H1 (cell line): ENCODE measurements at regions not wholly inside any gene's neighbourhood (a gene's known extent, or its start where the extent isn't known, plus 50 kb on each side); places are given as distances from the start of the nearest gene placed in this dataset.

Experiments used
- CTCF ChIA-PET: fragments of 300-600 bp; sonication (Branson Sonifier 250); formaldehyde crosslinking; loops from one replicate; lab custom pipeline; 2021; ENCODE audit not compliant: partially characterized antibody; lab: Charles Lee
- POLR2A ChIA-PET: fragments of 300-600 bp; sonication (Branson Sonifier 250); formaldehyde crosslinking; loops from one replicate; lab custom pipeline; 2021; ENCODE audit warnings: inconsistent platforms; ENCODE audit not compliant: partially characterized antibody; lab: Charles Lee
- DNase-seq, 2 experiments: peaks; one replicate each; pipeline versions ENCODE4 v3.0.0 to v3.0.0-alpha.2; 2010 to 2022; ENCODE audit warnings: low spot score in 2 of 2, low read depth in 1 of 2, mixed read lengths in 1 of 2
- FAIRE-seq: peaks from 2 replicates; lab custom pipeline; 2011; peaks lifted over from hg19 to GRCh38; lab: Jason Lieb, UNC
- H2AFZ ChIP-seq: 2 replicates; pipeline ENCODE4 v1.8.1; 2012; ENCODE audit warnings: low read length, inconsistent platforms
- H2AK5ac ChIP-seq: 2 replicates; pipeline ENCODE4 v1.6.1; 2013; ENCODE audit warnings: low read depth, low read length
- H2BK120ac ChIP-seq: replicated peaks from 2 replicates; pipeline ENCODE3; 2013; ENCODE audit warnings: low read depth, low read length, inconsistent platforms
- H2BK12ac ChIP-seq: 2 replicates; pipeline ENCODE4 v1.6.1; 2013; ENCODE audit warnings: low read depth, low read length
- H2BK15ac ChIP-seq: 2 replicates; pipeline ENCODE4 v1.6.1; 2013; ENCODE audit warnings: low read length
- H2BK20ac ChIP-seq: 2 replicates; pipeline ENCODE4 v1.6.1; 2013; ENCODE audit warnings: low read length
- H2BK5ac ChIP-seq: 2 replicates; pipeline ENCODE4 v1.6.1; 2013; ENCODE audit warnings: low read depth, low read length
- H3K14ac ChIP-seq: 2 replicates; pipeline ENCODE4 v1.6.1; 2013; ENCODE audit warnings: inconsistent platforms; ENCODE audit not compliant: insufficient read length
- H3K18ac ChIP-seq: 2 replicates; pipeline ENCODE4 v1.6.1; 2013; ENCODE audit warnings: low read length; ENCODE audit errors: extremely low read depth
- H3K23ac ChIP-seq: 2 replicates; pipeline ENCODE4 v1.6.1; 2013; ENCODE audit warnings: inconsistent platforms; ENCODE audit not compliant: insufficient read length
- H3K23me2 ChIP-seq: 2 replicates; pipeline ENCODE4 v1.6.1; 2013; ENCODE audit warnings: low read depth, low read length
- H3K27ac ChIP-seq: 2 replicates; pipeline ENCODE4 v1.6.1; 2011; ENCODE audit warnings: low read depth, low read length, inconsistent platforms
- H3K27me3 ChIP-seq, 4 experiments: replicated peaks in 1 of 4; 1 replicate in 1 of 4; 2 replicates in 3 of 4; pipeline versions ENCODE4 v1.6.1 to v1.8.1; 2011 to 2013; ENCODE audit warnings: low read length in 3 of 4, mild to moderate bottlenecking in 3 of 4, inconsistent platforms in 2 of 4, mixed read lengths in 2 of 4, moderate library complexity in 1 of 4; ENCODE audit not compliant: control insufficient read depth in 3 of 4, insufficient read depth in 3 of 4; ENCODE audit errors: extremely low read depth in 1 of 4
- H3K36me3 ChIP-seq, 4 experiments: 2 replicates each; pipeline versions ENCODE4 v1.6.1 to v1.8.1; 2011 to 2013; ENCODE audit warnings: mild to moderate bottlenecking in 4 of 4, low read length in 3 of 4, moderate library complexity in 2 of 4, control low read depth in 1 of 4, inconsistent platforms in 1 of 4; ENCODE audit not compliant: insufficient read depth in 4 of 4, control insufficient read depth in 2 of 4
- H3K4ac ChIP-seq: replicated peaks from 2 replicates; pipeline ENCODE3; 2013; ENCODE audit warnings: low read length, low read depth, mixed read lengths, inconsistent platforms; ENCODE audit not compliant: insufficient read length
- H3K4me1 ChIP-seq, 4 experiments: replicated peaks in 1 of 4; 1 replicate in 1 of 4; 2 replicates in 3 of 4; pipeline versions ENCODE4 v1.6.1 to v1.8.1; 2011 to 2013; ENCODE audit warnings: low read length in 3 of 4, inconsistent platforms in 2 of 4, mixed read lengths in 1 of 4; ENCODE audit not compliant: insufficient read depth in 4 of 4, control insufficient read depth in 3 of 4
- H3K4me2 ChIP-seq, 2 experiments: 2 replicates each; pipeline versions ENCODE4 v1.6.1 to v1.8.1; 2011 to 2013; ENCODE audit warnings: low read depth in 2 of 2, low read length in 2 of 2, control low read depth in 1 of 2, inconsistent platforms in 1 of 2, mild to moderate bottlenecking in 1 of 2; ENCODE audit not compliant: insufficient read depth in 1 of 2
- H3K4me3 ChIP-seq, 4 experiments: fragments of 200-600, 300-600 bp in 1 of 4; sonication (generic), shearing (Covaris generic), sonication (Bioruptor Twin) in 1 of 4; 2 replicates each; pipeline versions ENCODE4 v1.5.1 to v1.8.1; 2011 to 2016; ENCODE audit warnings: low read length in 4 of 4, low read depth in 3 of 4, control low read depth in 2 of 4, inconsistent platforms in 2 of 4, mild to moderate bottlenecking in 2 of 4, mixed read lengths in 1 of 4, moderate library complexity in 1 of 4; ENCODE audit not compliant: insufficient read depth in 2 of 4; ENCODE audit errors: extremely low read depth in 1 of 4
- H3K56ac ChIP-seq: replicated peaks from 2 replicates; pipeline ENCODE3; 2013; ENCODE audit warnings: low read depth, mild to moderate bottlenecking, mixed read lengths, low read length, inconsistent platforms; ENCODE audit not compliant: insufficient read length
- H3K79me1 ChIP-seq: 2 replicates; pipeline ENCODE4 v1.6.1; 2013; ENCODE audit warnings: low read depth, low read length, control low read depth
- H3K79me2 ChIP-seq, 2 experiments: 2 replicates each; pipeline versions ENCODE4 v1.6.1 to v1.8.1; 2012 to 2013; ENCODE audit warnings: low read length in 2 of 2, mild to moderate bottlenecking in 2 of 2, inconsistent platforms in 1 of 2; ENCODE audit not compliant: insufficient read depth in 2 of 2, control insufficient read depth in 1 of 2
- H3K9ac ChIP-seq, 4 experiments: replicated peaks in 1 of 4; 1 replicate in 1 of 4; 2 replicates in 3 of 4; pipeline versions ENCODE4 v1.6.1 to v1.8.1; 2011 to 2013; ENCODE audit warnings: low read depth in 3 of 4, low read length in 3 of 4, control low read depth in 2 of 4, mild to moderate bottlenecking in 2 of 4, moderate library complexity in 2 of 4, inconsistent platforms in 1 of 4; ENCODE audit errors: extremely low read depth in 1 of 4
- H3K9me3 ChIP-seq, 2 experiments: 2 replicates each; pipeline versions ENCODE4 v1.6.1 to v1.8.1; 2012 to 2013; ENCODE audit warnings: mild to moderate bottlenecking in 2 of 2, moderate library complexity in 2 of 2, control low read depth in 1 of 2, inconsistent platforms in 1 of 2, low read depth in 1 of 2, low read length in 1 of 2, mixed read lengths in 1 of 2; ENCODE audit not compliant: insufficient read depth in 2 of 2
- H4K20me1 ChIP-seq, 2 experiments: replicated peaks in 1 of 2; 2 replicates each; pipeline versions ENCODE3 to v1.8.1; 2011 to 2013; ENCODE audit warnings: inconsistent platforms in 2 of 2, low read length in 2 of 2, mild to moderate bottlenecking in 1 of 2; ENCODE audit not compliant: insufficient read depth in 2 of 2, control insufficient read depth in 1 of 2
- H4K5ac ChIP-seq: 2 replicates; pipeline ENCODE4 v1.6.1; 2013; ENCODE audit warnings: low read length, low read depth, mixed read lengths, inconsistent platforms; ENCODE audit not compliant: insufficient read length
- H4K8ac ChIP-seq: 2 replicates; pipeline ENCODE4 v1.8.0; 2013; ENCODE audit warnings: mild to moderate bottlenecking, moderate library complexity, low read length, inconsistent platforms; ENCODE audit not compliant: insufficient read depth; ENCODE audit errors: extremely low read depth
- H4K91ac ChIP-seq: replicated peaks from 2 replicates; pipeline ENCODE3; 2013; ENCODE audit warnings: low read length, mixed read lengths, inconsistent platforms; ENCODE audit not compliant: insufficient read length
- CREB1 ChIP-seq: IDR thresholded peaks from 2 replicates; pipeline ENCODE4 v1.6.1; 2012; ENCODE audit warnings: inconsistent platforms
- CTBP2 ChIP-seq: IDR thresholded peaks from 2 replicates; pipeline ENCODE4 v1.7.0; 2011; ENCODE audit warnings: borderline replicate concordance, mild to moderate bottlenecking, moderate library complexity, mixed read lengths, low read length; ENCODE audit not compliant: insufficient read depth, insufficient read length
- FOSL1 ChIP-seq: IDR thresholded peaks from 2 replicates; pipeline ENCODE4 v1.6.1; 2011; ENCODE audit warnings: mild to moderate bottlenecking, low read depth, low read length, moderate library complexity; ENCODE audit not compliant: insufficient read depth
- NANOG ChIP-seq: IDR thresholded peaks from 2 replicates; pipeline ENCODE4 v1.6.1; 2011; ENCODE audit warnings: low read length, low read depth, mild to moderate bottlenecking, inconsistent platforms; ENCODE audit not compliant: insufficient read depth, poor library complexity, severe bottlenecking
- RNF2 ChIP-seq: fragments of 200-900, 300-1000 bp; sonication (generic); IDR thresholded peaks from 2 replicates; pipeline ENCODE4 v1.7.1; 2016; ENCODE audit warnings: borderline replicate concordance, low read depth, mild to moderate bottlenecking, antibody characterized with exemption, low read length; ENCODE audit not compliant: poor library complexity, severe bottlenecking; ENCODE audit errors: missing control alignments
- WGBS, 2 experiments: shearing (Covaris generic) in 1 of 2; methylation state at CpG; one replicate each; pipeline versions ENCODE4 v1.1.6 to v1.1.7; 2013 to 2015; ENCODE audit warnings: low lambda C conversion rate in 2 of 2, mixed read lengths in 2 of 2, inconsistent platforms in 1 of 2, low coverage in 1 of 2, missing lambda C conversion rate in 1 of 2; ENCODE audit not compliant: insufficient replicate concordance in 2 of 2, insufficient coverage in 1 of 2, insufficient read length in 1 of 2; ENCODE audit errors: extremely low coverage in 1 of 2, missing lambda C conversion rate in 1 of 2; 5-methylcytosine and 5-hydroxymethylcytosine counted together
- TF ChIP-seq, protein P1 (sequence below), 3 experiments: IDR thresholded peaks; 1 replicate in 2 of 3; 2 replicates in 1 of 3; pipeline versions ENCODE4 v1.5.1 to v1.6.1; 2011; ENCODE audit warnings: low read length in 3 of 3, mild to moderate bottlenecking in 3 of 3, inconsistent platforms in 2 of 3, low read depth in 1 of 3, moderate library complexity in 1 of 3; ENCODE audit not compliant: insufficient read depth in 1 of 3; ENCODE audit errors: control extremely low read depth in 1 of 3

DNA sequence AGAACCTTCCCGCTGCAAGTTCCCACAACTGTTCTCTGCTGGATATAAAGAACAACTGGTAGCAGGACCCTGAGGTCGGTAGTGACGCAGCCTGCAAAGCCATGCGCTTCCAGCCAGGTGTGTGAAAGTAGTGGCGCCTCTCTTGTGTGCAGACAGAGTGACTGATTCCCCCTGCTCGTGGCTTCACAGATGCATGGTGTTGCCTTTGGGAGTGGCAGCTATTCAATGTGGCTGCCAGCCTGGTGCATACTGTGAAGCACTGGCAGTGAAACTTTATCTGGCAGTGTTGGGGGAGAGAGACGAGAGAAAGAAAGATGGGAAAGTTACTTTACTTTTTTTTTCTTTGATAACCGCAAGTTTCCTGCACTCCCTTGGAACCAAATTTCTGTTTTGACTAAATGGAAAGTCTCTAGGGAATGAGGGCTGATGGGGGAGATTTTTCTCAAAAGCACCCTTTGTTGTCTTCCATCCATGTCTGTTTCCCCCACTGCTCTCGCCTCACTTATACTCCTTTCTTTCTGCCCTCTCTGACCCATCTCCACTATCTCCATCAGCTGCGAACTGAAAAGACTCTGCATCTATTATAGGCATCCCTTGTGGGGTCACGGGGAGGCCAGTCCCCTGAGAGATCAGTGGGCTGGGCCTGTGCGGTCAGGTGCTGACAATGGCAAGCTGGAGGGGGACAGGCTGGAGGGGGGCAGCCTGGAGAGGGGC, 90.0 kb upstream of the TNP1 start:
- H2BK20ac ChIP-seq, result no peak overlapping the region
- no peak overlapping the region for H3K18ac ChIP-seq
- no peaks in the 10 kb centered on the region for H4K20me1 ChIP-seq
- TF ChIP-seq FOSL1, result no peak
- TF ChIP-seq CTBP2, result no peak
- TF ChIP-seq, protein P1, sequence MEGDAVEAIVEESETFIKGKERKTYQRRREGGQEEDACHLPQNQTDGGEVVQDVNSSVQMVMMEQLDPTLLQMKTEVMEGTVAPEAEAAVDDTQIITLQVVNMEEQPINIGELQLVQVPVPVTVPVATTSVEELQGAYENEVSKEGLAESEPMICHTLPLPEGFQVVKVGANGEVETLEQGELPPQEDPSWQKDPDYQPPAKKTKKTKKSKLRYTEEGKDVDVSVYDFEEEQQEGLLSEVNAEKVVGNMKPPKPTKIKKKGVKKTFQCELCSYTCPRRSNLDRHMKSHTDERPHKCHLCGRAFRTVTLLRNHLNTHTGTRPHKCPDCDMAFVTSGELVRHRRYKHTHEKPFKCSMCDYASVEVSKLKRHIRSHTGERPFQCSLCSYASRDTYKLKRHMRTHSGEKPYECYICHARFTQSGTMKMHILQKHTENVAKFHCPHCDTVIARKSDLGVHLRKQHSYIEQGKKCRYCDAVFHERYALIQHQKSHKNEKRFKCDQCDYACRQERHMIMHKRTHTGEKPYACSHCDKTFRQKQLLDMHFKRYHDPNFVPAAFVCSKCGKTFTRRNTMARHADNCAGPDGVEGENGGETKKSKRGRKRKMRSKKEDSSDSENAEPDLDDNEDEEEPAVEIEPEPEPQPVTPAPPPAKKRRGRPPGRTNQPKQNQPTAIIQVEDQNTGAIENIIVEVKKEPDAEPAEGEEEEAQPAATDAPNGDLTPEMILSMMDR (IDR thresholded peaks at IDR 0.05; ENCODE audit: control extremely low read depth in 1 of 3, insufficient read depth in 1 of 3, low read depth in 1 of 3, low read length in 3 of 3), result no peak
- TF ChIP-seq NANOG, result no peak
- no peak for TF ChIP-seq RNF2
- no peak for TF ChIP-seq CREB1
- no peak overlapping the region for H2BK15ac ChIP-seq
- no peak overlapping the region for H3K4me3 ChIP-seq
- H3K23ac ChIP-seq, result no peak overlapping the region
- no peak overlapping the region for H3K56ac ChIP-seq
- H3K9ac ChIP-seq, result no peak overlapping the region
- ChIA-PET CTCF (interaction anchor here (1.2 kb wide), 1 partner anchor 11 kb away, joined by 3 read pairs; no protein-coding TSS in a partner anchor), POLR2A (no interaction called here)
- H3K23me2 ChIP-seq, result no peaks in the 10 kb centered on the region
- no peak overlapping the region for H2AK5ac ChIP-seq
- no peak overlapping the region for H4K5ac ChIP-seq
- DNase-seq (no peak), FAIRE-seq (no peak)
- H4K8ac ChIP-seq, result no peak overlapping the region
- H3K4me1 ChIP-seq, result no peaks in the 10 kb centered on the region
- no peak overlapping the region for H3K4me2 ChIP-seq
- H3K36me3 ChIP-seq, result no peaks in the 10 kb centered on the region
- H2BK5ac ChIP-seq, result no peak overlapping the region
- H3K79me2 ChIP-seq, result no peaks in the 10 kb centered on the region
- H3K9me3 ChIP-seq, result no peaks in the 10 kb centered on the region
- 0 out of 2 replicates have a peak overlapping the region, but pooled peaks have one; percentile 17 for H2AFZ ChIP-seq
- H4K91ac ChIP-seq, result no peak overlapping the region
- H3K79me1 ChIP-seq, result no peaks in the 10 kb centered on the region
- H3K27me3 ChIP-seq, result no peaks in the 10 kb centered on the region
- no peak overlapping the region for H2BK120ac ChIP-seq
- no peak overlapping the region for H3K14ac ChIP-seq
- WGBS, 2 experiments, result 89% methylated on average over 12 of the region's 12 CpGs; no CpG with 5 or more reads in 1 of the 2 experiments
- H2BK12ac ChIP-seq, result no peak overlapping the region
- no peak overlapping the region for H3K27ac ChIP-seq
- no peak overlapping the region for H3K4ac ChIP-seq
